Fibroblast of lung (primary cell): ENCODE measurements at regions not wholly inside any gene's neighbourhood (a gene's known extent, or its start where the extent isn't known, plus 50 kb on each side); places are given as distances from the start of the nearest gene placed in this dataset.
A peak's percentile ranks its signal among the peaks of the same experiment; 100 is the strongest.

Source experiments
- DNase-seq, 2 donors: peaks; one replicate each; pipeline versions ENCODE4 v3.0.0 to v3.0.0-alpha.2; 2010; ENCODE audit warnings: low read depth in 2 of 2
- H2AFZ ChIP-seq: 2 replicates; pipeline ENCODE4 v1.5.1; 2012; ENCODE audit warnings: low read length, control low read depth, inconsistent platforms
- H3K27ac ChIP-seq: 2 replicates; pipeline ENCODE4 v1.5.1; 2011; ENCODE audit warnings: low read length, control low read depth; ENCODE audit not compliant: insufficient read depth
- H3K27me3 ChIP-seq: 2 replicates; pipeline ENCODE4 v1.5.1; 2011; ENCODE audit warnings: mild to moderate bottlenecking, low read length; ENCODE audit not compliant: control insufficient read depth, insufficient read depth
- H3K36me3 ChIP-seq: 2 replicates; pipeline ENCODE4 v1.5.1; 2011; ENCODE audit warnings: low read length; ENCODE audit not compliant: control insufficient read depth, insufficient read depth
- H3K4me1 ChIP-seq: 2 replicates; pipeline ENCODE4 v1.5.1; 2011; ENCODE audit warnings: low read length; ENCODE audit not compliant: control insufficient read depth, insufficient read depth; ENCODE audit errors: extremely low read depth
- H3K4me2 ChIP-seq: 2 replicates; pipeline ENCODE4 v1.5.1; 2011; ENCODE audit warnings: low read length, control low read depth; ENCODE audit not compliant: insufficient read depth; ENCODE audit errors: extremely low read depth
- H3K4me3 ChIP-seq, 4 experiments: fragments of 200-600 bp in 1 of 4; sonication (generic) in 1 of 4; replicated peaks in 1 of 4; 2 replicates each; pipeline ENCODE4 v1.5.1; 2011 to 2016; ENCODE audit warnings: low read length in 4 of 4, low read depth in 3 of 4, mild to moderate bottlenecking in 3 of 4, control low read depth in 2 of 4, inconsistent platforms in 1 of 4, mixed read lengths in 1 of 4; ENCODE audit not compliant: insufficient read depth in 1 of 4; ENCODE audit errors: control extremely low read depth in 1 of 4
- H3K79me2 ChIP-seq: 2 replicates; pipeline ENCODE4 v1.5.1; 2012; ENCODE audit warnings: mild to moderate bottlenecking, low read length, inconsistent platforms; ENCODE audit not compliant: control insufficient read depth, insufficient read depth
- H3K9ac ChIP-seq: 2 replicates; pipeline ENCODE4 v1.5.1; 2011; ENCODE audit warnings: mild to moderate bottlenecking, low read length, control low read depth; ENCODE audit not compliant: insufficient read depth
- H3K9me3 ChIP-seq: 2 replicates; pipeline ENCODE4 v1.5.1; 2012; ENCODE audit warnings: low read depth, low read length; ENCODE audit not compliant: control insufficient read depth, insufficient read depth
- H4K20me1 ChIP-seq: 2 replicates; pipeline ENCODE4 v1.5.1; 2011; ENCODE audit warnings: low read length; ENCODE audit not compliant: control insufficient read depth, insufficient read depth; ENCODE audit errors: extremely low read depth
- CTCF ChIP-seq, 2 donors: IDR thresholded peaks in 1 of 2; conservative IDR thresholded peaks in 1 of 2; 1 replicate in 1 of 2; 2 replicates in 1 of 2; pipeline ENCODE4 v1.5.1; 2011 to 2012; ENCODE audit warnings: low read length in 2 of 2, control low read depth in 1 of 2, inconsistent platforms in 1 of 2, low read depth in 1 of 2, mild to moderate bottlenecking in 1 of 2
- EZH2 ChIP-seq: IDR thresholded peaks from 2 replicates; pipeline ENCODE4 v1.5.1; 2012; ENCODE audit warnings: low read length, control low read depth, mild to moderate bottlenecking; ENCODE audit errors: missing control alignments

DNA sequence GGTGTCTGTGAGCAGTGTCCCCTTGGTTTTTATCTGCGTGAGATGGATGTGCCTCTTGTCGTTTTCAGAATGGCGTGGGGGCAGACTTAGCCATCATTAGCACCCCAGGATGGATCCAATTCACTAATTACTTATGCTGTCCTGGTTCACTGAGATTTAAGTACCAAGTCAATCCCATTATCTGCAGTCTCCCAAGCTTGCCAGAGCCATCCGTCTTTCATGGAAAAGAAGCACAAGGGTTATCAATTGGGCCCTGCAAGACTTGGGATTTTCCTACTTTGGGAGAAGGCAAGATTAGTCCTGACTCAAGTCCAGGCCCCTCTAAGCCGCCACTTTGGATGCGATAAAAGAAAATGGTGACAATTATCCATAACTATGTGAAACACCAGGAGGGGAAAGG lies 404.0 kb downstream of the TMEM182 start:
- Histone ChIP-seq H3K9ac (no peak overlapping the region), H3K4me1 (no peaks in the 10 kb centered on the region), H3K27ac (no peak overlapping the region), H3K4me2 (no peak overlapping the region), H3K4me3 (no peak overlapping the region), H3K9me3 (no peaks in the 10 kb centered on the region), H3K36me3 (no peaks in the 10 kb centered on the region), H2AFZ (no peak overlapping the region), H3K79me2 (no peaks in the 10 kb centered on the region), H4K20me1 (no peaks in the 10 kb centered on the region), H3K27me3 (no peaks in the 10 kb centered on the region)
- no peak for DNase-seq
- TF ChIP-seq EZH2 (no peak), CTCF (conservative IDR thresholded peaks at IDR 0.05 in 1 of 2, IDR thresholded peaks at IDR 0.05 in 1 of 2; ENCODE audit: low read depth in 1 of 2, low read length in 2 of 2) (no peak)

- H3K9me3 ChIP-seq, result no peaks in the 10 kb centered on the region
Observed at GRCh38 chr2:103166456-103167324, 404.9 kb downstream of the TMEM182 start.

GRCh38 chr2:103167599-103167998 lies 405.8 kb downstream of the TMEM182 start:
- Histone ChIP-seq H2AFZ (no peak overlapping the region), H3K4me1 (no peaks in the 10 kb centered on the region), H3K9ac (no peak overlapping the region), H4K20me1 (no peaks in the 10 kb centered on the region), H3K36me3 (no peaks in the 10 kb centered on the region), H3K27ac (no peak overlapping the region), H3K4me3 (no peak overlapping the region), H3K79me2 (no peaks in the 10 kb centered on the region), H3K4me2 (no peak overlapping the region), H3K9me3 (no peaks in the 10 kb centered on the region), H3K27me3 (no peaks in the 10 kb centered on the region)
- TF ChIP-seq EZH2 (no peak), CTCF (conservative IDR thresholded peaks at IDR 0.05 in 1 of 2, IDR thresholded peaks at IDR 0.05 in 1 of 2; ENCODE audit: low read depth in 1 of 2, low read length in 2 of 2) (no peak)
- no peak for DNase-seq

More at GRCh38 chr2:103166456-103167324, 404.9 kb downstream of the TMEM182 start:
- Histone ChIP-seq H2AFZ (no peak overlapping the region), H3K27ac (no peak overlapping the region), H3K27me3 (no peaks in the 10 kb centered on the region), H3K4me2 (no peak overlapping the region), H4K20me1 (no peaks in the 10 kb centered on the region), H3K36me3 (no peaks in the 10 kb centered on the region), H3K9ac (no peak overlapping the region), H3K79me2 (no peaks in the 10 kb centered on the region), H3K4me3 (no peak overlapping the region), H3K4me1 (no peaks in the 10 kb centered on the region)
- DNase-seq, result peak in 1 of 2 donors; percentile 2
- TF ChIP-seq CTCF (conservative IDR thresholded peaks at IDR 0.05 in 1 of 2, IDR thresholded peaks at IDR 0.05 in 1 of 2; ENCODE audit: low read depth in 1 of 2, low read length in 2 of 2) (no peak), EZH2 (no peak)
